ENCODE measurements at regions not wholly inside any gene's neighbourhood (a gene's known extent, or its start where the extent isn't known, plus 50 kb on each side); places are given as distances from the start of the nearest gene placed in this dataset.

GRCh38 chr6:93059911-93060310 is 359.4 kb downstream of the EPHA7 start:
- H3K4me1 Mint-ChIP-seq: no peaks in the 10 kb centered on the region
- intact Hi-C loops (cut with micrococcal nuclease): no loop called here
- no peak for ATAC-seq (ENCODE audit: low read depth)

DNA sequence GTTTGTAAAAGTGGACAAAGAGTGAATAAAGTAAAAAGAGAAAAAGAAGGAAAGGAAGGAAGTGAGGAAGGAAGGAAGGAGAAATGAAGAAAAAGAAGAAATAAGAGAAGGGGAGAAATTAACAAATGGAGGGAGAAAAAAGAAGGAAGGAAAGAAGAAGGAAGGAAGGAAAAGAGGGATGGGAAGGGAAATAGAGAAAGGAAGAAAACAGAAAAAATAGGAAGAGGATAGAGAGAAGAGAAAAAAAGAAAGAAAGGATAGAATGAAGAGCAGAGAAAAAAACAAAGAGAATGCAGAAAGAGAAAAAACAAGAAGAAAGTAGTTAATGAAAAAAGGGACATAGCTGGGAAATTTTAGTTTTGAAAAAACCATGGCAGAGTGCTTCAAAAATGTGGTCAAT is 361.8 kb downstream of the EPHA7 start:
- TF ChIP-seq, protein P1, sequence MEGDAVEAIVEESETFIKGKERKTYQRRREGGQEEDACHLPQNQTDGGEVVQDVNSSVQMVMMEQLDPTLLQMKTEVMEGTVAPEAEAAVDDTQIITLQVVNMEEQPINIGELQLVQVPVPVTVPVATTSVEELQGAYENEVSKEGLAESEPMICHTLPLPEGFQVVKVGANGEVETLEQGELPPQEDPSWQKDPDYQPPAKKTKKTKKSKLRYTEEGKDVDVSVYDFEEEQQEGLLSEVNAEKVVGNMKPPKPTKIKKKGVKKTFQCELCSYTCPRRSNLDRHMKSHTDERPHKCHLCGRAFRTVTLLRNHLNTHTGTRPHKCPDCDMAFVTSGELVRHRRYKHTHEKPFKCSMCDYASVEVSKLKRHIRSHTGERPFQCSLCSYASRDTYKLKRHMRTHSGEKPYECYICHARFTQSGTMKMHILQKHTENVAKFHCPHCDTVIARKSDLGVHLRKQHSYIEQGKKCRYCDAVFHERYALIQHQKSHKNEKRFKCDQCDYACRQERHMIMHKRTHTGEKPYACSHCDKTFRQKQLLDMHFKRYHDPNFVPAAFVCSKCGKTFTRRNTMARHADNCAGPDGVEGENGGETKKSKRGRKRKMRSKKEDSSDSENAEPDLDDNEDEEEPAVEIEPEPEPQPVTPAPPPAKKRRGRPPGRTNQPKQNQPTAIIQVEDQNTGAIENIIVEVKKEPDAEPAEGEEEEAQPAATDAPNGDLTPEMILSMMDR (IDR thresholded peaks at IDR 0.05): no peak
- Mint-ChIP-seq H3K27ac (no peak overlapping the region), H3K27me3 (no peaks in the 10 kb centered on the region), H3K9me3 (peaks cover 14% of the 10 kb centered on the region), H3K4me1 (no peaks in the 10 kb centered on the region), H3K4me3 (no peak overlapping the region), H3K36me3 (ENCODE audit: low read depth) (no peaks in the 10 kb centered on the region)
- ChIA-PET CTCF (no interaction called here), POLR2A (no interaction called here)
- DNase-seq (no peak), ATAC-seq (ENCODE audit: low read depth) (no peak)
- intact Hi-C loops (cut with micrococcal nuclease): no loop called here

More at GRCh38 chr6:93059911-93060310, 359.4 kb downstream of the EPHA7 start:
- TF ChIP-seq, protein P1 (IDR thresholded peaks at IDR 0.05): no peak
- H3K36me3 Mint-ChIP-seq (ENCODE audit: low read depth): no peaks in the 10 kb centered on the region
- H3K27ac Mint-ChIP-seq: no peak overlapping the region
- DNase-seq: no peak
- ChIA-PET POLR2A (no interaction called here), CTCF (no interaction called here)
- H3K27me3 Mint-ChIP-seq: no peaks in the 10 kb centered on the region
- no peak overlapping the region for H3K4me3 Mint-ChIP-seq
- peaks cover 3% of the 10 kb centered on the region for H3K9me3 Mint-ChIP-seq

- Mint-ChIP-seq H3K27me3 (no peaks in the 10 kb centered on the region), H3K9me3 (no peaks in the 10 kb centered on the region), H3K27ac (no peak overlapping the region), H3K36me3 (ENCODE audit: low read depth) (no peaks in the 10 kb centered on the region), H3K4me3 (no peak overlapping the region), H3K4me1 (no peaks in the 10 kb centered on the region)
- CTCF ChIA-PET: no interaction called here
- DNase-seq (no peak), ATAC-seq (ENCODE audit: low read depth) (no peak)
- POLR2A ChIA-PET: no interaction called here
- TF ChIP-seq, protein P1 (IDR thresholded peaks at IDR 0.05): no peak
- intact Hi-C loops (cut with micrococcal nuclease): no loop called here
These were observed 371.0 kb downstream of the EPHA7 start for GRCh38 chr6:93048381-93048780.

DNA sequence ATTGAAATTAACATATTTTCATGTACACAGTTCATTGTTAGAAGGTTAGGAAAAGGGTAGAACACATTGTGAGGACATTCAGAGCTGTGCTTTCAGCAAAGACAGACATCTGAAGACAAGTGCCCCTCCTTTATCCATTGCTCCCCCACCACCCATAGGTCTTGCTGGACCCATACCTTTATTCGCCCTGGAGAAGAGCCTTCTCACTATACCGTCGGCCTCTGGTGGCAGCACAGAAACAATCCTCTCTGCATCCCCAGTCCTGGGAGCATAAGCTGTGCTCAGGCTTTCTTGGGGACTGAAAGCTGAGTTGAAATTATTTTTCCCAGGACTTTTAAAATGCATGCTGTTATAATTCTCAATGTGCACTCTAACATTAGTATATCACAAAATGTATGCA is 372.3 kb downstream of the EPHA7 start:
- no peak overlapping the region for H3K4me3 Mint-ChIP-seq
- H3K4me1 Mint-ChIP-seq: no peaks in the 10 kb centered on the region
- H3K9me3 Mint-ChIP-seq: no peaks in the 10 kb centered on the region
- TF ChIP-seq, protein P1 (IDR thresholded peaks at IDR 0.05): no peak
- intact Hi-C loops (cut with micrococcal nuclease): no loop called here
- DNase-seq (no peak), ATAC-seq (ENCODE audit: low read depth) (no peak)
- ChIA-PET CTCF (no interaction called here), POLR2A (no interaction called here)
- no peaks in the 10 kb centered on the region for H3K27me3 Mint-ChIP-seq
- H3K27ac Mint-ChIP-seq: no peak overlapping the region
- H3K36me3 Mint-ChIP-seq (ENCODE audit: low read depth): no peaks in the 10 kb centered on the region

- Mint-ChIP-seq H3K27ac (no peak overlapping the region), H3K36me3 (ENCODE audit: low read depth) (no peaks in the 10 kb centered on the region), H3K9me3 (no peaks in the 10 kb centered on the region), H3K4me1 (no peaks in the 10 kb centered on the region), H3K4me3 (no peak overlapping the region), H3K27me3 (no peaks in the 10 kb centered on the region)
- CTCF ChIA-PET: no interaction called here
- ATAC-seq (ENCODE audit: low read depth) (no peak), DNase-seq (no peak)
- intact Hi-C loops (cut with micrococcal nuclease): no loop called here
- POLR2A ChIA-PET: no interaction called here
- TF ChIP-seq, protein P1 (IDR thresholded peaks at IDR 0.05): no peak
These were observed 374.2 kb downstream of the EPHA7 start for GRCh38 chr6:93045156-93045555.

Data from activated B cell treated with CpG ODN at 0.5 μM for 24 hours (primary cell).